HEK293 (cell line): ENCODE measurements at regions not wholly inside any gene's neighbourhood (a gene's known extent, or its start where the extent isn't known, plus 50 kb on each side); places are given as distances from the start of the nearest gene placed in this dataset.

Source experiments
- AEBP2 ChIP-seq: fragments of 450-650 bp; formaldehyde crosslinking; IDR thresholded peaks from 2 replicates; pipeline ENCODE4 v1.5.1; 2016; ENCODE audit warnings: missing biosample characterization, missing genetic modification characterization, borderline replicate concordance
- BCL11A ChIP-seq: fragments of 450-650 bp; formaldehyde crosslinking; IDR thresholded peaks from 2 replicates; pipeline ENCODE4 v1.5.1; 2016; ENCODE audit warnings: low read depth, missing biosample characterization, missing genetic modification characterization
- CTCF ChIP-seq: fragments of 450-650 bp; formaldehyde crosslinking; IDR thresholded peaks from 2 replicates; pipeline ENCODE4 v1.5.1; 2016; ENCODE audit warnings: missing biosample characterization, missing genetic modification characterization
- KLF16 ChIP-seq: fragments of 450-650 bp; formaldehyde crosslinking; IDR thresholded peaks from 2 replicates; pipeline ENCODE4 v1.5.1; 2017; ENCODE audit warnings: missing biosample characterization, missing genetic modification characterization
- KLF7 ChIP-seq: fragments of 450-650 bp; formaldehyde crosslinking; IDR thresholded peaks from 2 replicates; pipeline ENCODE4 v1.5.1; 2016; ENCODE audit warnings: missing biosample characterization, missing genetic modification characterization, borderline replicate concordance
- PBX3 ChIP-seq: sonication (generic); formaldehyde crosslinking; IDR thresholded peaks from 2 replicates; pipeline ENCODE4 v1.8.1; 2022; ENCODE audit warnings: mild to moderate bottlenecking, moderate library complexity, missing genetic modification reagents
- TRIM28 ChIP-seq: IDR thresholded peaks from 2 replicates; pipeline ENCODE4 v1.6.1; 2011; ENCODE audit warnings: low read length, control low read depth, borderline replicate concordance
- ZBTB20 ChIP-seq: fragments of 450-650 bp; formaldehyde crosslinking; IDR thresholded peaks from 2 replicates; pipeline ENCODE4 v1.5.1; 2016; ENCODE audit warnings: missing biosample characterization, missing genetic modification characterization
- ZNF16 ChIP-seq: fragments of 450-650 bp; formaldehyde crosslinking; IDR thresholded peaks from 2 replicates; pipeline ENCODE4 v1.5.1; 2016; ENCODE audit warnings: low read depth, missing biosample characterization, missing genetic modification characterization
- ZNF24 ChIP-seq: fragments of 450-650 bp; formaldehyde crosslinking; IDR thresholded peaks from 2 replicates; pipeline ENCODE4 v1.5.1; 2016; ENCODE audit warnings: missing biosample characterization, missing genetic modification characterization
- ZNF560 ChIP-seq: fragments of 450-650 bp; formaldehyde crosslinking; IDR thresholded peaks from 2 replicates; pipeline ENCODE4 v1.5.1; 2017; ENCODE audit warnings: missing biosample characterization, missing genetic modification characterization, borderline replicate concordance

- TF ChIP-seq CTCF (tag by site-specific recombination), result no peak
- no peak for TF ChIP-seq BCL11A (tag by site-specific recombination)
- TF ChIP-seq ZNF560 (tag by site-specific recombination), result no peak
- no peak for TF ChIP-seq ZBTB20 (tag by site-specific recombination)
- TF ChIP-seq PBX3 (CRISPR knock-in tag), result no peak
- no peak for TF ChIP-seq AEBP2
- TF ChIP-seq KLF16 (tag by site-specific recombination), result no peak
- no peak for TF ChIP-seq ZNF24
- no peak for TF ChIP-seq TRIM28
- no peak for TF ChIP-seq ZNF16 (tag by site-specific recombination)
- no peak for TF ChIP-seq KLF7 (tag by site-specific recombination)
Observed at GRCh38 chr1:165006831-165007230, 349.7 kb downstream of the LMX1A start.
